GM10248 (cell line): ENCODE measurements at regions not wholly inside any gene's neighbourhood (a gene's known extent, or its start where the extent isn't known, plus 50 kb on each side); places are given as distances from the start of the nearest gene placed in this dataset.

ENCODE experiments used
- CTCF ChIA-PET: fragments of 300-600 bp; sonication (Branson Sonifier 250); formaldehyde crosslinking; extraction: SDS; loops from one replicate; lab custom pipeline; 2021; ENCODE audit warnings: antibody characterized with exemption; lab: Yijun Ruan, JAX
- POLR2A ChIA-PET: fragments of 350-650 bp; sonication (Branson Sonifier 250); formaldehyde crosslinking; extraction: SDS; loops from one replicate; lab custom pipeline; 2020; ENCODE audit warnings: antibody characterized with exemption; lab: Yijun Ruan, JAX
- DNase-seq: peaks from one replicate; pipeline ENCODE4 v3.0.0; 2012; ENCODE audit errors: extremely low spot score
- CTCF ChIP-seq: IDR thresholded peaks from 2 replicates; pipeline ENCODE4 v1.5.1; 2012; ENCODE audit warnings: mild to moderate bottlenecking, low read depth; ENCODE audit errors: extremely low read depth, missing control alignments, control extremely low read depth

- ChIA-PET CTCF (no interaction called here), POLR2A (no interaction called here)
- no peak for DNase-seq
- no peak for TF ChIP-seq CTCF
Observed at GRCh38 chrX:44470816-44471215, 71.8 kb downstream of the FUNDC1 start.

GRCh38 chrX:44462850-44463249 is 79.8 kb downstream of the FUNDC1 start:
- no peak for TF ChIP-seq CTCF
- POLR2A ChIA-PET, result no interaction called here
- CTCF ChIA-PET, result interaction anchor here (0.5 kb wide), 1 partner anchor 33 kb away, joined by 3 read pairs; no protein-coding TSS in a partner anchor
- no peak for DNase-seq

- CTCF ChIA-PET, result no interaction called here
- TF ChIP-seq CTCF, result no peak
- POLR2A ChIA-PET, result no interaction called here
- DNase-seq, result no peak
Observed at GRCh38 chrX:44459501-44459900, 83.2 kb downstream of the FUNDC1 start.

- ChIA-PET CTCF (no interaction called here), POLR2A (no interaction called here)
- no peak for TF ChIP-seq CTCF
- DNase-seq, result no peak
Observed at GRCh38 chrX:44456685-44457084, 86.0 kb downstream of the FUNDC1 start.

GRCh38 chrX:44451056-44451455 is 91.6 kb downstream of the FUNDC1 start:
- no peak for DNase-seq
- ChIA-PET CTCF (no interaction called here), POLR2A (no interaction called here)
- TF ChIP-seq CTCF, result no peak

GRCh38 chrX:44447214-44447613 is 95.4 kb downstream of the FUNDC1 start:
- TF ChIP-seq CTCF, result no peak
- DNase-seq, result no peak
- ChIA-PET POLR2A (no interaction called here), CTCF (no interaction called here)

GRCh38 chrX:44440006-44440405 is 96.5 kb upstream of the EFHC2 start:
- CTCF ChIA-PET, result no interaction called here
- DNase-seq, result no peak
- POLR2A ChIA-PET, result no interaction called here
- TF ChIP-seq CTCF, result no peak
